ENCODE measurements at regions not wholly inside any gene's neighbourhood (a gene's known extent, or its start where the extent isn't known, plus 50 kb on each side); places are given as distances from the start of the nearest gene placed in this dataset.

GRCh38 chr3:146830231-146830630, 225.1 kb upstream of the PLSCR5 start:
- FAIRE-seq = no peak

DNA sequence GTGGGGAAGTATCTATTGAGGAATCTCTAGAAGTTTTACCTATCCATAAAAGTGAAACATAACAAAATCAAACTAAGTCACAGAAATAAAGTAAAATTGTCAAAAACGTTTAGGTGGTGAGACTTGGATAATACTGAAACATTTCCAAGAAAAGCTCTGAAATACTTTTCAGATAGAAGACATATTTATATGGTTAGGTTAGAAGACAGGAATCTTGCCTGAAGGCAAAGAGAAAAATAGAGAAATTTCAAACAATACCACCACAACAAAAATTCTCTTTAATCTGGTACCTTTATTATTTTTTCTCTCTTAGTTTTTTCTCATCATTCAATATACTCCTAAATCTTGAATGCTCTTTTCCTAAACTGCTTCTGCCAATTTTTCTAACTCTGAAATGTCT, 222.7 kb upstream of the PLSCR5 start:
- FAIRE-seq = no peak

DNA sequence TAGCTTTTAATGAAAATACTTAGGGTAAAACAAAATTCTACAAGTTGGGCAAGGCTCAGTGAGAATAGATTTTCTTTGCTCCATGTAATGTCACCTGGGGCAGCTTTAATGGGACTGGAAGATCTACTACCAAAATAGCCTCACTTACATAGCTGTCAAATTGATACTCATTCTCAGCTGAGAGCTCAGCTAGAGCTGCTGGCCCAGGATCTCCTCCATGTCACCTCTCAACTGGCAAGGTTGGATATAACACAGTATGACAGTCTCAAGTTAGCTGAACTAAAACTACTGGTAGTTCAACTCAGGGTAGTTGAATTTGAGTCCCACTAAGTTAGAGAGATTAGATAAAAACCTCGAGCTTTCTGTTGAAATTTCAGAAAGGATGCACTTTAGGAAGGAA, 218.5 kb upstream of the PLSCR5 start:
- no peak for FAIRE-seq

GRCh38 chr3:146818866-146819265, 213.7 kb upstream of the PLSCR5 start:
- no peak for FAIRE-seq

DNA sequence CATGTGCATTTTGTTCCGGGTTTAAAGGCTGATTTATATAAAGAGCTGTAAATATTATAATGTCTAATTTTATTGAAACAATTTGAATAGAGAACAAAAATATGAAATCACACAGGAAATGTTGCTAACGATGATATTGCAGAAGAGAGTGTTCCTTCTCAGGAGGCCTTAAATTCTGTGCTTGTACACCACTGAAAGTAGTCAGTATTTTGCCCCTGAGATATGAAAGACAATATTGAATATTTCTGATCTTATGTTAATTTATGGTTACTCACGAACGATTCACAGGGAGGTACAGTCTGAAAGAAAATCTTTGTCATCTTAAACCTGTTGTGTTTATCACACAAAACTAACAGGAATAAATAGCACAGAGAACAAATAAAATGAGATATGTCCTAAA, 213.2 kb upstream of the PLSCR5 start:
- no peak for FAIRE-seq

GRCh38 chr3:146817704-146818103, 212.6 kb upstream of the PLSCR5 start:
- FAIRE-seq = no peak

DNA sequence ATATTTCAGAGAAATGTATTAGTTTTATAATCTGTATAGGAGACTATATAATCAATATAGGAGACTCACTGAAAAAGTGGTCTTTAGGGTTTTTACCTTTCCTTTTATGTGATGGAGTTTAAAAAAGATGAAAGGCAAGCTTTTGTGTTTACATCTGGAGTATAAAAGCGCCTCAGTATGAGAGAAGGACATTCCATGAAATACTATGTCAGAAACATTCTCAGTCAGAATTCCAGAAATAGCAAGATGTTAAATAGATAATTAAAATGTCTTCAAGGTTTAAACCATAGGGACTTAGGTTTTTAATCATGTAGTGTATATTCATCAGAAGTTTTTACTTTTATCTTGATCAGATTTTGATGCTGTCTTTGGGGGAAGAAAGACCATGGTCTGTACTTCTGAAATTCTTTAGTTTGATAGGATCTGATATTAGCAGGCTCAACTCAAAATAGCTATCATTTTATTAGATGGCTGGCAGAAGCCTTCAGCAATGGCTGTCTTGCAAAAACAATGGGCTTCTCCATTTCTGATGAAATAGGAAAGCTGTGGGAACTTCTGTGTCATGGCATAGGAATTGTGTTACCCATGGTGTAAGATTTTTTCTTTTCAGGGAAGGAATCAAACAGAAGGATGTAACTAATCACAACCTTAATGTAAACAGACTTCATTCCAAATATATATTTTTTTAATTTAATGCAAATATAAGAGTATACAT, 209.6 kb upstream of the PLSCR5 start:
- FAIRE-seq = no peak

- FAIRE-seq = no peak
Observed at GRCh38 chr3:146813496-146813895, 208.3 kb upstream of the PLSCR5 start.

DNA sequence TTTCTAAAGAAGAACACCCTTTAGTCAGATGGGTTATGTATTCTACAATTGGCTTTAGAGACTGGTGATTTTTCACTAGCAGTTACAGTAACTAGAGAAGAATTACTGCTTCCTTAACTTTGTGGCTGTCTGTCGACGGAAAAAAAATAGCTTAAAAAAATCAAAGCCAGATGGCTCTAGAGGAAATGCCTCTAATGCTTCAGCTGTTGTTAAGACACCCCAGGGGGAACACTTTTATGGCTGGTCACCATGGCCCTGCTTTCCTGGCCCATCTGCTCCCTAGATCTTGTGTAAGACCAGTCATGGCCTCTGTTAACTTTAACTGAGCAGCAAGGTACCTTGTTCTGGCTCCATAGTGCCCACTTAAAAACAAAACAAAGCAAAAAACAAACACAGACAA, 198.6 kb upstream of the PLSCR5 start:
- no peak for FAIRE-seq

DNA sequence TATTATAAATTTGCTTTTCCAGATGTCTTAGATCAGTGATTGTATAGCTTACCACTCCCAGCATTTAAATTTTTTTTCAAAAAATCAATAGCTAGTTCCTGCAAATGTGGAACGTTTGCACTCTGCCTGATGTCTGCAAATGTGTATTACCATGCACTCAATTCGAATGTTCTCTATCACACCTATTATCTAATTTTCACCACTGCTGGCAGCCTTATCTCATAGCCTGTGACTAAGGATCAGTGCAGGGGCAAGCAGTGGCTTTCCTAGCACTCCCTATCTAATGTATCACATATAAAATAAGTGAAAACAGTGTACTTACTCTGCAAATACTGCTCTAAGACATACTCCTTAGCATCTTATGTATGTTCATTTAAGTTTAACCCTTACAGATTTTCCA, 196.3 kb upstream of the PLSCR5 start:
- no peak for FAIRE-seq

GRCh38 chr3:146800484-146800883, 195.3 kb upstream of the PLSCR5 start:
- FAIRE-seq = no peak

GRCh38 chr3:146796078-146796477, 190.9 kb upstream of the PLSCR5 start:
- no peak for FAIRE-seq

GRCh38 chr3:146783446-146783845, 178.3 kb upstream of the PLSCR5 start:
- no peak for FAIRE-seq

GRCh38 chr3:146781606-146782005, 176.5 kb upstream of the PLSCR5 start:
- FAIRE-seq = no peak

DNA sequence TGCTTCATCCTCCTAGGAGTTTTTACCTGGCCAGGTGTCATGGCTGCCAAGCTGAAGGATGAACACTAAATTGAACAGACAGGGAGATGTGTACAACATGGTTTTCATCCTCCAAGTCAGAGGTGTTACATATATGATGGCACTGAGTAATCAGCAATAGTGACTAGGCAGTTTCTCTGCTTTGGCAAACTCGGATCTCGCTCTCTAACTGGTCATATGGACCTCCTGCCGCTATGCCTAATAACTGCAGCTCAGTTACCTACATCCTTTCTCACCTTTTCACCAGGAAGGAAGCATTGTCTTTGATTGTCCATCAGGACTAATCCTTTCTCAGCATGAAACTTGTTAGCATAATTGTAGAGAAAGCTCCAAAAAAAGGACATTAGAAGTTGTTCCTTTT, 175.9 kb upstream of the PLSCR5 start:
- FAIRE-seq = no peak

DNA sequence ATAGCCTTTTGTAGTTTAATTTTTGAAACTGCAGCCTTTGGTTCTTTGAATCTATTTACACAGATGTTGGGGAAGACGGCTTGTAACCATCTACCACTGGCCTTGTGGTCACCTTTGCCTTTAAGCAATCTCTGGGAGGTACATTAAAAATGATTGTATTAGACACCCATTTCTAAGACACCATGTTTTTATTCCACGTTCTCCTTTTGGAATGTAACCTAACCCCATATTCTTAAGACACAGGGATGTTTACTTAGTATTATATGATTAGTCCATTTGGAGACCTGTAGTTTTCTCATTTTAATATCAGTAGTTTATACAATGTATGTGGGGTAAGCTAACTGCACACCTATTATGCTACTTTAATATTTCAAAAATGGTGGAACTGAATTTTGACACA, 175.1 kb upstream of the PLSCR5 start:
- no peak for FAIRE-seq

DNA sequence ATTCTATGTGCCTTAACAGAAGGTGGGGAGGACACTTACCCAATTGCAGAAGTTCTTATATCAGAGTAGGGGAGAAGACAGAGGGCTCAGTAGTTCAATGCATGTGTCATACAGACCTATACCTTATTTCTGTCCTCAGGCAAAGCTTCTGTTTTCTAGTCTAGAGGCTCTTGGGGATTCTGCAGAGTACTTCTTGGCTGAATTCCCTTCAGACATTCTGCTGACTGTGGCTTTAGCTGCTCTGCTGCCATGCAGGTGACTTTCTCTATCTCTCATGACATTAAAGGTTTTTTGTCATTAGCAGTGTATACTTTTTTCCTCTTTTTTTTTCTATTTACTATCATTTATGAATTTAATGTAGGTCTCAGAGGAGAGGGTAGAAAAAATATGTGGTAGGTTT, 172.8 kb upstream of the PLSCR5 start:
- no peak for FAIRE-seq

- no peak for FAIRE-seq
Observed at GRCh38 chr3:146772211-146772743, 167.1 kb upstream of the PLSCR5 start.

GRCh38 chr3:146770881-146771280, 165.7 kb upstream of the PLSCR5 start:
- FAIRE-seq = no peak

DNA sequence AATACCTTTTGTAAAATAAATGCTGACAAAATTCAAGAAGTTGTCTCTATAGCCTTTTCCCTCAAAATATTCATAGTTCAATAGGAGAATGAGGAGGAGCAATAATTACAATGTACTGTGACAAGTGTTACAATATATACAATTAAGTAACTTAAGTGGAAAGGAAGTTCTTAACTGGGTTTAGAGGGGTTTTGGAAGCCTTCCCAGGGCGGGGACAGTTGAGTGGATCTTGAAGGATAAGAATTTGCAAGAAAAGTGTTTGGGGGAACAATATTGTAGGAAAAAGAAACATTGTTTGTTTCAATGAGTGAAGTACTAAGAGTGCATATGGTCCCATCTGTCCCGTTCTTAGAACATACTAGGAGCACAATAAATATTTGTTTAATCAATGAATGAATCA, 165.2 kb upstream of the PLSCR5 start:
- FAIRE-seq = no peak

DNA sequence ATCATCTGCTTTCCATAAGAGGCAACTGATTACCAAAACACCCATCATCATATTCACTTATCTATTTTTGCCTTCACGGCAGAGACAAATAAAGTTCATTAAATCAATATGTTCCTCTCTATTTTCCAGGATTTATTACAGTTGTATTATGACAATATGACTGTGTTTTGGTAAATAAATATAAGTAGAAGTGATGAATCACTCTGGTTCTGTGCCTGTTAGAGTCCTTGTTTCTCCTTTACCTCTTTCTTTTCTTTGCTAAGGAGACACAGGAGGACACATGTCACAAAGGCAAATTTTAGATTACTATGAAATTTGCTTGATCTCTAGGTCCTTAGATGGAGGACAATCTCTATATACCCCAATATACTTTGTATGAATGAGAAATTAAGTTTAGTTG, 152.6 kb upstream of the PLSCR5 start:
- FAIRE-seq = no peak

- no peak for FAIRE-seq
Observed at GRCh38 chr3:146750196-146750595, 145.1 kb upstream of the PLSCR5 start.

- no peak for FAIRE-seq
Observed at GRCh38 chr3:146747928-146748327, 142.8 kb upstream of the PLSCR5 start.

DNA sequence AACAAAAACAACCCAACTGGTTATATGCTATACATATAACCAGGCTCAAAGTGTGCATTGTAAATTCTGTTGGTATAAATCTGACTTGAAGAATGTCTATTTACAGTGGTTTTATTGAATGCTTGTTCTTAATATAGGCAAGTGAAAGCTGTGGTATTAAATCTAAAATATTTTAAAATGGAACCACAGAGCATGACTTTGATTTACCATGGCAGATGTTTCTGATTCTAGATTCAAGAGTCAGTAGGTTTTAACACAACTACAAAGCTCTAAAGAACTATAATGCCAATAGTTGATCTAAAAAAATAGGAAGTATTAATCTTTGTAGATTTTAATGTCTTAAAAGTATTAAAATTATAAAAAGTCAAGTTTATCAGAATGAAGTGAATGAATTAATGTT, 141.9 kb upstream of the PLSCR5 start:
- FAIRE-seq = no peak

DNA sequence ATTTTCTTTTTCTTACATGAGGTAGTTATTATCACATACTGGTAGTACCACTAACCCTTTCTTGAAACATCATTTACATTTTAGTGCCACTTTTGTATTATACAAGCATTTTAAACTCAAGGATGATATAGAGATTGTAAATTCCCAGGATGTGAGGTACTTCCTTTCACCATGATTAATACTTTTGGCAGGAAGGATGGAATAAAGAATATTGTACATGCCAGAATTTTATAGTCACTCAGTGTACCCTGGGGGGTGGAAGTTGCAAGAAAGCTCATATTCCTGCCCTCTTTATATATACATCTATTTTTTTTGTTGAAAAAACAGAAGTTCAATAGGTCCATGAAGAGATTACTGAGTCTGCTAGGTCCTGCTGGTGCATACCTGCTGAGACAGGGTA, 141.0 kb upstream of the PLSCR5 start:
- no peak for FAIRE-seq
